ENCODE measurements at regions not wholly inside any gene's neighbourhood (a gene's known extent, or its start where the extent isn't known, plus 50 kb on each side); places are given as distances from the start of the nearest gene placed in this dataset.

DNA sequence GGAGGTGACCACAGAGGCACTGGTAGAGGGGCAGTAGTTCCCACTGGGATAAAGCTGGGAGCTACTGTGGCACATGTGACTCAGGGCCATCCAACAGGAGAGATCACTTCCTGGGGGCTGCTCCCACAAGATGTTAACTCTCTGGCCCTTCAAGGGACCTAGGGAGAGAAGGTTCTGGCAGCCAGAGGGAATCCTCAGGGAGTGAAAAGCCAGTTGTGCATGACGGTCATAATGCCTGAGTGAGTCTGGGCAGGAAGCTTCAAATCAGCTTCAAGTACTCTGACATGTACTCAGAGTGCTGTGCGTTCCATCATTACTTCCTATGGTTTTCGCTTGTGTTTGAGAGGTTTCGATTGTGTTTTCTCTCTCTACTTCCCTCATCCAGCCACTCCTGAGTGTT is 388.5 kb downstream of the GABRG2 start:
- Histone ChIP-seq H3K27me3 (ENCODE audit: insufficient read depth, low read length) (no peaks in the 10 kb centered on the region), H2AFZ (ENCODE audit: low read depth, low read length) (no peak overlapping the region), H3K4me3 (ENCODE audit: low read length) (no peak overlapping the region), H3K4me1 (ENCODE audit: insufficient read depth, low read length) (no peaks in the 10 kb centered on the region), H3K9me3 (ENCODE audit: low read length) (no peaks in the 10 kb centered on the region), H3K36me3 (ENCODE audit: insufficient read depth, low read length) (no peaks in the 10 kb centered on the region)

DNA sequence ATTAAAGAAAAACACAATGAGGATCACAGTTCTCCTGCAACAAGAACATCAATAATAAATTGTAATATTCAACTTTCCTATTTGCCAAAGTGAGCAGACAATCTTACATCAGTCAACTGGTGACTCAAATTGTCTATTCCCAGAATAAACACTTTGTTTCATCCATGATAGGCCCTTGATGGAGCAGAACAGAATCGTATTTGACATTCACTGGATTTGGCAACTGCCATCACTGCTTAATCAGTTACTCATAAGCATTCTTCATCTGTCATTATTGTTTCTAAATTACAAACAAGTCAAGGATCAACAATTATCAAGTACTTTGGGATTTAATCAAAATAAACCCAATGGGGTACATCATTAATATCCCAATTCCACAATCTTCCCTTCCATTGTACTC is 398.4 kb downstream of the GABRG2 start:
- no peaks in the 10 kb centered on the region for H3K36me3 ChIP-seq (ENCODE audit: insufficient read depth, low read length)
- no peaks in the 10 kb centered on the region for H3K27me3 ChIP-seq (ENCODE audit: insufficient read depth, low read length)
- no peak overlapping the region for H2AFZ ChIP-seq (ENCODE audit: low read depth, low read length)
- no peaks in the 10 kb centered on the region for H3K4me1 ChIP-seq (ENCODE audit: insufficient read depth, low read length)
- no peak overlapping the region for H3K4me3 ChIP-seq (ENCODE audit: low read length)
- no peaks in the 10 kb centered on the region for H3K9me3 ChIP-seq (ENCODE audit: low read length)

DNA sequence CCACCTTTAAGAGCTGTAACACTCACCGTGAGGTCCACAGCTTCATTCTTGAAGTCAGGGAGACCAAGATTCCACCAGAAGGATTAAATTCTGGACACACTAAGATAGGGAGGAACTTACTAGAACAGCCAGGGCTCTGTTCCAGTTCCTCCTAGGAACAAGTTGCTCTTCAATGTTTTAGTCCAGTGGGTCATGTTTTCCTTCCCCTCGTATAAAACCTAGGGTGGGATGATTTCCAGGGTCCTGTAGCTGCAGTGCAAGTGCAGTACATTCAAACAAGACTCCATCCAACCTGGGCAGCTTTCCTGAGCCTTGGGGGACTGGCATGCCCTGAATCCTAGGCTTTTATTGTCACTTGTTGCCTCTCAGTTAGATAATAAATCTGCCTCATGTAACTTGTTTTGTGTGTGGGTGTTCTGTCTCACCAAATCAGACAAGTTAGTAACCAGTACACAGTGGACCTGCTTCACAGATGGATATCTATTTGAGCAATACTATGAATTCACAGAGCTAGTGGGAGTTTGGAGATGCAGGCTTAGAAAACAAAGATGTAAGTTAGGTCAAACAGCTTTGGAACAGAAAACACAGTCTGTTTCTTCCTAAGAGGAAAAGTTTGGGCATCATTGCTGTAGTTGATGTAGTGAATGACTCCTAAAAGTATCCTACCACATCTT is 405.6 kb downstream of the GABRG2 start:
- H3K4me3 ChIP-seq (ENCODE audit: low read length): no peak overlapping the region
- H3K27me3 ChIP-seq (ENCODE audit: insufficient read depth, low read length): no peaks in the 10 kb centered on the region
- H3K36me3 ChIP-seq (ENCODE audit: insufficient read depth, low read length): no peaks in the 10 kb centered on the region
- no peak overlapping the region for H2AFZ ChIP-seq (ENCODE audit: low read depth, low read length)
- H3K4me1 ChIP-seq (ENCODE audit: insufficient read depth, low read length): no peaks in the 10 kb centered on the region
- H3K9me3 ChIP-seq (ENCODE audit: low read length): no peaks in the 10 kb centered on the region

DNA sequence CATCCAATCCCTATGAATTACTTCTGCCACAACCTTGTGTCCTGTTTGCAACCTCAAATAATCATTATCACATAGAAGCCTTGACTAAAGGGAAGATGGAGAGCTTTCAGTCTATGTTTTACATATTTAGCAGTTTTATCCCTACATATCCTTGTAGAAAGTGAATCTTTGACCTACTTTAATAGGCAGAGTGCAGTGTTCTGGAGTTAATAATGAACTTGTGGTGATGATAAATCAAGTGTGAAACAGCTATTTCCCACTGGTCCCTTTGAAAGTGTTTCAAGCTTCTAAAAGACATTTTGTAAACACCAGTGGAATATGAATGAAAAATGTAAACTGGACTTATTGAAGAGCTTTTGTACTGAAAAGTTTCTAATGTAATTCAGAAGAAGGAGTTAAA is 406.7 kb downstream of the GABRG2 start:
- Histone ChIP-seq H3K27me3 (ENCODE audit: insufficient read depth, low read length) (no peaks in the 10 kb centered on the region), H3K4me1 (ENCODE audit: insufficient read depth, low read length) (no peaks in the 10 kb centered on the region), H2AFZ (ENCODE audit: low read depth, low read length) (no peak overlapping the region), H3K4me3 (ENCODE audit: low read length) (no peak overlapping the region), H3K36me3 (ENCODE audit: insufficient read depth, low read length) (no peaks in the 10 kb centered on the region), H3K9me3 (ENCODE audit: low read length) (no peaks in the 10 kb centered on the region)

DNA sequence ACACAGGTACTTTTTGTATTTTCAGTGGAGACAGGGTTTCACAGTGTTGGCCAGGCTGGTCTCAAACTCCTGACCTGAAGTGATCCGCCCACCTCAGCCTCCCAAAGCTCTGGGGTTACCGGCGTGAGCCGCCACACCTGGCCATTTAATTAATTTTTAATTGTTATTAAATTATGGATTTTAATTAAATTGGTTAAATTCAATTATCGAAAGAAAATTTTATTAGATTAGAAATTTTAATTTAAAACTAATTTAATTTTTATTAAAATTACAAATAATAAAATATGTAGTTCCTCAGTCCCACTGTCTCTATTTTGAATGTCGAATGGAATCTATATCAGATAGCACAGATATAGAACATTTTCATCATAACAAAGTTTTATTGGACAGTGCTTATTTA is 416.5 kb downstream of the GABRG2 start:
- no peaks in the 10 kb centered on the region for H3K4me1 ChIP-seq (ENCODE audit: insufficient read depth, low read length)
- H3K9me3 ChIP-seq (ENCODE audit: low read length): no peaks in the 10 kb centered on the region
- no peak overlapping the region for H3K4me3 ChIP-seq (ENCODE audit: low read length)
- H3K36me3 ChIP-seq (ENCODE audit: insufficient read depth, low read length): no peaks in the 10 kb centered on the region
- H2AFZ ChIP-seq (ENCODE audit: low read depth, low read length): no peak overlapping the region
- no peaks in the 10 kb centered on the region for H3K27me3 ChIP-seq (ENCODE audit: insufficient read depth, low read length)

DNA sequence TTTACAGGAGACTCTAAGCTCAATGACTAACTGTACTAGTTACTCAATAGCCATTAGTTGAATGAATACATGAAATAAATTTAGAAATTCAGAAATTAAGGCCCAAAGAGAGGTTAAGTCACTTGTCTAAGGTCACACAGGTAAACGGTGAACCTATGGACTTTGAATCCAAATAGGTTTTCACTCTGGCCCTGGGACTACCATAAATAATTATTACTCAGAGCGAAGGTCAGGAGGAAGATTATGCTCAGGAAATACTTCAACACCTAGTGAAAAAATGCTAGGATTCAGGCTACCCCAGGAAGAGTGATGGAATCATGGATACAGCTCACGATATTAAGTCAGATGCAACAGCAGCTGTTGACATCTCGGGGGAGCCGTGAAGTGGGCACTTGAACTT is 417.4 kb downstream of the GABRG2 start:
- no peak overlapping the region for H2AFZ ChIP-seq (ENCODE audit: low read depth, low read length)
- H3K4me3 ChIP-seq (ENCODE audit: low read length): no peak overlapping the region
- no peaks in the 10 kb centered on the region for H3K27me3 ChIP-seq (ENCODE audit: insufficient read depth, low read length)
- H3K36me3 ChIP-seq (ENCODE audit: insufficient read depth, low read length): no peaks in the 10 kb centered on the region
- no peaks in the 10 kb centered on the region for H3K9me3 ChIP-seq (ENCODE audit: low read length)
- H3K4me1 ChIP-seq (ENCODE audit: insufficient read depth, low read length): no peaks in the 10 kb centered on the region

DNA sequence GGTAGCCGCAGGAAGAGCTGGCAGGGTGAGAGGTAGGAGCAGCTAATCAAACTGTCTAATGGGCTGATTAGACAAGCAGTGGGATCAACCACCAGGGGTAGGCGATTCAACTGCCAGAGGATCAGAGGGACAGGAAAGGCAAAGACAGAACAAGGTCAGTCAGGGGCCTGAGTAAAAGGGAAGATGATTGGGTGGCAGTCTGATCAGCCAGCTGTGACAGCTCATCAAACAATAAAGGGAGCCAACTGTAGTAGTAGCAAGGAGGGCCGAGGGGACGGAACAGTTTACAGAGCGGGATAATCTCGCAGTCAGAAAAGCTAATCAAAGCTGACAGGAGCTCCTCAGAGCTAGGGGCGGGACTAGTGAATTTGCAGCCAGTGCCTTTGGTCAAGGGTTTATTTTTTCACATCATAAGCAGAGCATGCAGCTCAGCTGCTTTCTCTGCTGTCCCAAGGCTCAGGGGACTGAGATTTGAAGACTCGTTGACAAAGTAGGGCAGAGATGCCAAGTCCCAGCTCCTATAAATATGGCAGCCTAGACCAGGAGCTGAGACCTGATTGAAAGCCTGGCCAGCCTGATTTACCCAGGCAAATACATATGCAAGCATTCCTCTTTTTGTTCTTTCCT is 418.2 kb downstream of the GABRG2 start:
- Histone ChIP-seq H2AFZ (ENCODE audit: low read depth, low read length) (no peak overlapping the region), H3K36me3 (ENCODE audit: insufficient read depth, low read length) (no peaks in the 10 kb centered on the region), H3K4me1 (ENCODE audit: insufficient read depth, low read length) (no peaks in the 10 kb centered on the region), H3K9me3 (ENCODE audit: low read length) (no peaks in the 10 kb centered on the region), H3K27me3 (ENCODE audit: insufficient read depth, low read length) (no peaks in the 10 kb centered on the region), H3K4me3 (ENCODE audit: low read length) (no peak overlapping the region)

DNA sequence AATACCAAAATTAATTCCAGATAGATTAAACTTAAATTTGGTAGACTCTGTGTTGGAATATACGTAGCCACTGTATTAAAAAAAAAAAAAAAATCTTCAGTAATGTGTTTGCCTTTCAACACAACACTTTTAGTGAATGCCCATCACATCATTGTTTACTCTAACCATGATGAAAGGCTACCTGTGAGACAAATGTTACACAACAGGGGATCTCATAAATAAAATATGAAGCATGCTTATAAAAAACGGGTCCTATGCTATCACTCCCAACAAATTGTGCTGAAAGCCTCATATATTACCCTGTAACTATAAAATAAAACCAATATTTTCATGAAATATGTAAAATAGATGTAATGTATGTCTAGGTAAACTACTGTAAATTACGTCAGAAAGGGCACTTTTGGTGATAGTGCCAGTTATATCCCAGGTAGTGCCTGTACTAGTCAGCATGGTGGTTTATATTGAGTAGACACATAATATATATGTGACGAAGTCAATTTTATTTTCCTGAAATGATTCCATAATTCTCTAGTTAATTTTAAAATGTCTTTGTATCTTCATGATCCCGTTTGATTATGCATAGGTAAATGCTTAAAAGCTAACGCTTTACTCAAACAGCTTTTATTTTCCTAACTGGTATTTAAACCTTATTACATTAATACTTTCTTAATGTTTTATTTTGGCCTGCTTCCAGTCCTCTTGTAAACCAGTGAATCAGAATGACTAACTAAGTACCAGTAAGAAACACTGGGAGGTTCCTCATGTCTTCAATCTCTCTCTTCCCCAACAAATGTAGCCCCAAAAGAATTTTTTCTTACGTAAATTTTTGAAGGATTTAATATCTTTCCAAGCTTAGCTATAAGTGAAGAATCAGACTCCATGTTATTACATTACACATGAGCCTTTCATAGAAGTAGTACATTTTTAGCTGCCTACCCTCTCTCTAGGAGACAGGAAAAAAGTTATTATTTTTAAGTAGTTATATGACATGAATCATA is 420.3 kb downstream of the GABRG2 start:
- Histone ChIP-seq H3K4me3 (ENCODE audit: low read length) (no peak overlapping the region), H3K27me3 (ENCODE audit: insufficient read depth, low read length) (no peaks in the 10 kb centered on the region), H3K4me1 (ENCODE audit: insufficient read depth, low read length) (no peaks in the 10 kb centered on the region)

DNA sequence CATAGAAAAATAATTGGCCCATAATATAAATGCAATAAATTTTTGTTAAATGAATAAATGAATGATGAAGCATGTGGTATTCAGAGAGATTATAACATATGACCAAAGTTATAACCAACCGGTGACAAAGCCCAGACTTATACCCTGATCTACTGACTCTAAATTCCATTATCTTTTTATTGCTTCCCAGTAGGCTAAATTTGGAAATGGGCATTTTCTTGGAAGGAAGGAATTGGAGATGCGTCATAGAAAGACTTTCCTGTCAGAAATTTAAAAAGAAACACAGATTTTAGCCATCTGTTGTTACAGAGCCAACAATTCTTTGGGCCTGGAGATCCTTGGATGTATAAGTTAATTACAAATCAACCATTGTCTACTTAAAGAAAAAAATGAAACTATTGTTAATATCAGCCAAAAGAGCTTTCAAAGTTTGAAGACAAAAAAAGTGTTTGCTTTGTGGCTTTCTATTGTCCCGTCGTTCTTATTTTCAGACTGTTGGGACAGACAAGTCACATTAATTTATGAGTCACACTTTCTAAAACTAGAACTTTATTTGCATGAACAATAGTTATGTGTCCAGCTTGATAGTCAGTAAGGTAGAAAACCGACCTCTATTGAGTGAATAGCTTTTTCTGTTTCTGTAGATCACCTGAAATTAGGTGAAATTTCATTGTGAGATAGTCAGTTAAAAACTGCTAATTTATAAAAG is 428.7 kb downstream of the GABRG2 start:
- no peak overlapping the region for H3K4me3 ChIP-seq (ENCODE audit: low read length)
- no peaks in the 10 kb centered on the region for H3K9me3 ChIP-seq (ENCODE audit: low read length)

More for the DNA sequence above, 420.3 kb downstream of the GABRG2 start:
- Histone ChIP-seq H3K9me3 (ENCODE audit: low read length) (no peaks in the 10 kb centered on the region), H3K36me3 (ENCODE audit: insufficient read depth, low read length) (no peaks in the 10 kb centered on the region), H2AFZ (ENCODE audit: low read depth, low read length) (no peak overlapping the region)

DNA sequence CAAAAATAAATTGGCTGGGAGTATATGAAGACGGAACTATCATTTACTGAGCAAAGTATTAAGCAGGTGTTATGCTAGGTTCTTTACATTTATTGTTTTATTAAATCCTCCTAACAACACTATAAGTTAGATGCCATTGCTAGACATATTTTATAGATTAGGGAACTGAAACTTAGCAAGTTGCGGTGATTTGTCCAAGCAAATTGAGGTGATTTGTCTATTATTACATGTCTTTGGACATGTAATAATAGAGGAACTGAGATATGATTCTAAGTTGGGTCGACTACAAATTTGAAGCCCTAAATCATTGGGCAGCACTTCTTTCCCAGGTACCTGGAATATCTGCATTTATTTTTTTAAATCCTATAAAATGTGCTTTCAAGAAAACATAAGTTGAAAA is 429.9 kb downstream of the GABRG2 start:
- no peak overlapping the region for H2AFZ ChIP-seq (ENCODE audit: low read depth, low read length)

More for the DNA sequence above, 428.7 kb downstream of the GABRG2 start:
- Histone ChIP-seq H3K4me1 (ENCODE audit: insufficient read depth, low read length) (no peaks in the 10 kb centered on the region), H3K27me3 (ENCODE audit: insufficient read depth, low read length) (no peaks in the 10 kb centered on the region), H3K36me3 (ENCODE audit: insufficient read depth, low read length) (no peaks in the 10 kb centered on the region), H2AFZ (ENCODE audit: low read depth, low read length) (no peak overlapping the region)

DNA sequence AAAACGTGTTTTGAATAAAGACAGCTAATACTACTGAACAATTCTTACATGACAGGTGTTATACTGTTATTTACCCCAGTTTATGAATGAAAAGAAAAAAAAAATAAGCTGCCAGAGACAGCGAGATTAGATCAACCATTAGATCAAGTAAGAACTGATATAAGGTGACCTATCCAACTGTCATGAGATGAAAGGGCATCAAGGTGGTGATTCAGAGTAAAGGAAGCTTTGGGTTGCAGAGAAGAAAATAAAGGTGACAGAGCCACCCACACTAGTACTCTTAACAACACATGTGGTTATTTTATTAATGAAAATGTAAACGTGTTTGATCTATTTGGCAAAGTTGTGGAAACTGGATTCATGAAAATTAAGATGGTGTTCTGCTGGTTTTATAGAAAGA is 435.2 kb downstream of the GABRG2 start:
- Histone ChIP-seq H3K36me3 (ENCODE audit: insufficient read depth, low read length) (no peaks in the 10 kb centered on the region), H3K4me3 (ENCODE audit: low read length) (no peak overlapping the region)

More for the DNA sequence above, 429.9 kb downstream of the GABRG2 start:
- no peak overlapping the region for H3K4me3 ChIP-seq (ENCODE audit: low read length)
- no peaks in the 10 kb centered on the region for H3K36me3 ChIP-seq (ENCODE audit: insufficient read depth, low read length)
- H3K9me3 ChIP-seq (ENCODE audit: low read length): no peaks in the 10 kb centered on the region
- no peaks in the 10 kb centered on the region for H3K27me3 ChIP-seq (ENCODE audit: insufficient read depth, low read length)
- no peaks in the 10 kb centered on the region for H3K4me1 ChIP-seq (ENCODE audit: insufficient read depth, low read length)

DNA sequence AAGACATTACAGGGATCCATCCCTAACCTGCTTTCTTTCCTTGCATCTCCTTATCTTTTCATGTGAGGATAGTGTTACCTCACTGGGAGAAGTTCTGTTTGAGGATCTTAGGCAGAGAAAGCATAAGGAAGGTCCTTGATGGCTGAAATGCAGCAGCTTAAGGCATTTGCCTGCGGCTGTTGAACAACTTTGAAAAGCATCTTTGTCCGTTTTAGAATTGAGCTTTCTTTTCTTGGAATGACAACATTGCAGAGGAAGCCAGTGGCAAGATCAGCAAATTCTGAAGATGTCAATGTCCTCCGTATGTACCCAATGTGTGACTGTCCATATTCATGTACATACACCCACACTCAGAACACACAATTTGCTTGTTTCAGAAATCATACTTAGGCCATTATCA is 436.2 kb downstream of the GABRG2 start:
- Histone ChIP-seq H3K4me3 (ENCODE audit: low read length) (no peak overlapping the region), H3K4me1 (ENCODE audit: insufficient read depth, low read length) (no peaks in the 10 kb centered on the region), H3K36me3 (ENCODE audit: insufficient read depth, low read length) (no peaks in the 10 kb centered on the region), H3K9me3 (ENCODE audit: low read length) (no peaks in the 10 kb centered on the region), H2AFZ (ENCODE audit: low read depth, low read length) (no peak overlapping the region), H3K27me3 (ENCODE audit: insufficient read depth, low read length) (no peaks in the 10 kb centered on the region)

More for the DNA sequence above, 435.2 kb downstream of the GABRG2 start:
- H3K27me3 ChIP-seq (ENCODE audit: insufficient read depth, low read length): no peaks in the 10 kb centered on the region
- H2AFZ ChIP-seq (ENCODE audit: low read depth, low read length): no peak overlapping the region
- H3K4me1 ChIP-seq (ENCODE audit: insufficient read depth, low read length): no peaks in the 10 kb centered on the region
- H3K9me3 ChIP-seq (ENCODE audit: low read length): no peaks in the 10 kb centered on the region

Measured in neuron (in vitro differentiated cells).